IMR-90 (cell line): ENCODE measurements at regions not wholly inside any gene's neighbourhood (a gene's known extent, or its start where the extent isn't known, plus 50 kb on each side); places are given as distances from the start of the nearest gene placed in this dataset.

Experiments
- ATAC-seq: fragments of 200-7000 bp; cut with Tn5 transposase; 2 replicates; pipeline ENCODE4 v1.9.1; 2020; ENCODE audit warnings: low read depth, mild to moderate bottlenecking, moderate library complexity
- BruUV-seq: library from RNA; stranded (reverse); fragments of 400-500 nt; replicated peaks from 2 replicates; lab custom pipeline; 2021; lab: Mats Ljungman, UMichigan
- CTCF ChIA-PET: fragments of 300-600 bp; formaldehyde crosslinking; extraction: SDS; loops from one replicate; lab custom pipeline; 2021; ENCODE audit warnings: antibody characterized with exemption; lab: Yijun Ruan, JAX
- POLR2A ChIA-PET: fragments of 300-600 bp; sonication (Branson Sonifier 250); formaldehyde crosslinking; loops from one replicate; lab custom pipeline; 2022; ENCODE audit warnings: antibody characterized with exemption; ENCODE audit not compliant: unreplicated experiment; lab: Charles Lee
- DNase-seq: peaks from one replicate; pipeline ENCODE4 v3.0.0; 2013
- H2AFZ ChIP-seq: replicated peaks from 2 replicates; pipeline ENCODE3; 2013; ENCODE audit warnings: low read length, mild to moderate bottlenecking; ENCODE audit not compliant: poor library complexity
- H2AK5ac ChIP-seq: 2 replicates; pipeline ENCODE4 v1.6.1; 2013; ENCODE audit warnings: low read depth, low read length, inconsistent platforms
- H2AK9ac ChIP-seq: replicated peaks from 2 replicates; pipeline ENCODE3; 2013; ENCODE audit warnings: mild to moderate bottlenecking, low read depth, low read length, moderate library complexity; ENCODE audit not compliant: poor library complexity
- H2BK120ac ChIP-seq: 2 replicates; pipeline ENCODE4 v1.6.1; 2013; ENCODE audit warnings: low read depth, low read length, inconsistent platforms
- H2BK15ac ChIP-seq: 3 replicates; pipeline ENCODE4 v1.6.1; 2013; ENCODE audit warnings: low read depth, low read length, inconsistent platforms
- H2BK20ac ChIP-seq: 2 replicates; pipeline ENCODE4 v1.6.1; 2013; ENCODE audit warnings: low read depth, mild to moderate bottlenecking, inconsistent platforms, low read length, moderate library complexity
- H2BK5ac ChIP-seq: 2 replicates; pipeline ENCODE4 v1.6.1; 2013; ENCODE audit warnings: mild to moderate bottlenecking, low read depth, low read length, inconsistent platforms; ENCODE audit not compliant: poor library complexity, severe bottlenecking
- H3K14ac ChIP-seq: replicated peaks from 2 replicates; pipeline ENCODE4 v1.6.1; 2013; ENCODE audit warnings: low read depth, low read length, inconsistent platforms
- H3K18ac ChIP-seq: 2 replicates; pipeline ENCODE4 v1.6.1; 2013; ENCODE audit warnings: low read depth, low read length, control low read depth
- H3K23ac ChIP-seq: 2 replicates; pipeline ENCODE4 v1.6.1; 2013; ENCODE audit warnings: low read depth, low read length, inconsistent platforms
- H3K27ac ChIP-seq: 2 replicates; pipeline ENCODE4 v1.5.1; 2013; ENCODE audit warnings: mild to moderate bottlenecking, control low read depth, low read length; ENCODE audit not compliant: insufficient read depth
- H3K27me3 ChIP-seq: 2 replicates; pipeline ENCODE4 v1.6.1; 2013; ENCODE audit warnings: low read length; ENCODE audit not compliant: control insufficient read depth, insufficient read depth
- H3K36me3 ChIP-seq: 2 replicates; pipeline ENCODE4 v1.6.1; 2013; ENCODE audit warnings: low read length, mixed read lengths; ENCODE audit not compliant: control insufficient read depth, insufficient read depth
- H3K4ac ChIP-seq: 2 replicates; pipeline ENCODE4 v1.6.1; 2013; ENCODE audit warnings: low read depth, low read length, inconsistent platforms
- H3K4me1 ChIP-seq: 2 replicates; pipeline ENCODE4 v1.6.1; 2013; ENCODE audit warnings: low read length, mixed read lengths; ENCODE audit not compliant: control insufficient read depth, insufficient read depth
- H3K4me2 ChIP-seq: 2 replicates; pipeline ENCODE4 v1.6.1; 2013; ENCODE audit warnings: low read depth, mild to moderate bottlenecking, control low read depth, low read length, moderate library complexity
- H3K4me3 ChIP-seq: 2 replicates; pipeline ENCODE4 v1.5.1; 2013; ENCODE audit warnings: low read depth, mild to moderate bottlenecking, control low read depth, low read length, moderate library complexity; ENCODE audit not compliant: insufficient read depth
- H3K56ac ChIP-seq: 2 replicates; pipeline ENCODE4 v1.6.1; 2013; ENCODE audit warnings: low read length, inconsistent platforms; ENCODE audit not compliant: insufficient read depth; ENCODE audit errors: extremely low read depth
- H3K79me1 ChIP-seq, 2 experiments: 2 replicates each; pipeline ENCODE4 v1.6.1; 2013; ENCODE audit warnings: low read length in 2 of 2, inconsistent platforms in 1 of 2, low read depth in 1 of 2
- H3K9ac ChIP-seq: 2 replicates; pipeline ENCODE4 v1.6.1; 2013; ENCODE audit warnings: low read depth, low read length, control low read depth
- H3K9me1 ChIP-seq: 2 replicates; pipeline ENCODE4 v1.6.1; 2013; ENCODE audit warnings: low read length, inconsistent platforms; ENCODE audit not compliant: insufficient read depth
- H3K9me3 ChIP-seq: 2 replicates; pipeline ENCODE4 v1.6.1; 2013; ENCODE audit warnings: low read length; ENCODE audit not compliant: control insufficient read depth, insufficient read depth
- H4K20me1 ChIP-seq: 2 replicates; pipeline ENCODE4 v1.6.1; 2013; ENCODE audit warnings: low read length, inconsistent platforms; ENCODE audit not compliant: insufficient read depth
- H4K5ac ChIP-seq: 2 replicates; pipeline ENCODE4 v1.6.1; 2013; ENCODE audit warnings: mild to moderate bottlenecking, low read depth, low read length, control low read depth
- H4K8ac ChIP-seq, 2 experiments: 2 replicates each; pipeline ENCODE4 v1.6.1; 2013; ENCODE audit warnings: low read depth in 2 of 2, low read length in 2 of 2, control low read depth in 1 of 2, inconsistent platforms in 1 of 2
- H4K91ac ChIP-seq: 2 replicates; pipeline ENCODE4 v1.6.1; 2013; ENCODE audit warnings: low read depth, low read length, inconsistent platforms; ENCODE audit not compliant: insufficient read depth
- BHLHE40 ChIP-seq: fragments of 150-350 bp; IDR thresholded peaks from 2 replicates; pipeline ENCODE4 v1.6.1; 2016; ENCODE audit warnings: mild to moderate bottlenecking, low read depth, low read length
- CEBPB ChIP-seq: IDR thresholded peaks from 2 replicates; pipeline ENCODE4 v1.6.1; 2012; ENCODE audit warnings: low read depth, low read length, improper control_type of control experiment
- CHD1 ChIP-seq: IDR thresholded peaks from 2 replicates; pipeline ENCODE4 v1.6.1; 2012; ENCODE audit warnings: low read depth, low read length, improper control_type of control experiment
- CTCF ChIP-seq: conservative IDR thresholded peaks from 2 replicates; pipeline ENCODE4 v1.5.1; 2012; ENCODE audit warnings: mild to moderate bottlenecking, low read depth, low read length, improper control_type of control experiment
- ELK1 ChIP-seq: fragments of 150-350 bp; IDR thresholded peaks from 2 replicates; pipeline ENCODE4 v1.6.1; 2016; ENCODE audit warnings: low read depth, mild to moderate bottlenecking, low read length, moderate library complexity, borderline replicate concordance
- FOS ChIP-seq: fragments of 150-350 bp; IDR thresholded peaks from 2 replicates; pipeline ENCODE4 v1.6.1; 2016; ENCODE audit warnings: low read depth, low read length
- MAFK ChIP-seq: IDR thresholded peaks from 2 replicates; pipeline ENCODE4 v1.6.1; 2012; ENCODE audit warnings: low read depth, low read length, improper control_type of control experiment
- MAZ ChIP-seq: IDR thresholded peaks from 2 replicates; pipeline ENCODE4 v1.6.1; 2012; ENCODE audit warnings: low read depth, mild to moderate bottlenecking, low read length, improper control_type of control experiment, moderate library complexity, borderline replicate concordance
- MXI1 ChIP-seq: IDR thresholded peaks from 2 replicates; pipeline ENCODE4 v1.6.1; 2012; ENCODE audit warnings: low read depth, mild to moderate bottlenecking, low read length, moderate library complexity, borderline replicate concordance
- NFE2L2 ChIP-seq: fragments of 150-350 bp; IDR thresholded peaks from 2 replicates; pipeline ENCODE4 v1.6.1; 2016; ENCODE audit warnings: low read depth, mild to moderate bottlenecking, low read length
- POLR2A ChIP-seq: IDR thresholded peaks from 2 replicates; pipeline ENCODE4 v1.6.1; 2012; ENCODE audit warnings: mild to moderate bottlenecking, low read depth, low read length
- RAD21 ChIP-seq: IDR thresholded peaks from 2 replicates; pipeline ENCODE4 v1.6.1; 2012; ENCODE audit warnings: low read length, improper control_type of control experiment
- RCOR1 ChIP-seq: IDR thresholded peaks from 2 replicates; pipeline ENCODE4 v1.6.1; 2012; ENCODE audit warnings: mild to moderate bottlenecking, low read length, improper control_type of control experiment; ENCODE audit not compliant: insufficient replicate concordance
- RFX5 ChIP-seq: IDR thresholded peaks from 2 replicates; pipeline ENCODE4 v1.8.0; 2012; ENCODE audit warnings: low read depth, mild to moderate bottlenecking, low read length, moderate library complexity
- SMC3 ChIP-seq: fragments of 150-350 bp; IDR thresholded peaks from 2 replicates; pipeline ENCODE4 v1.6.1; 2016; ENCODE audit warnings: low read depth, mild to moderate bottlenecking, antibody characterized with exemption, low read length, moderate library complexity
- WGBS, 2 experiments: methylation state at CpG; one replicate each; pipeline versions ENCODE4 v1.1.5 to v1.1.7; 2013; ENCODE audit warnings: missing lambda C conversion rate in 2 of 2; ENCODE audit not compliant: insufficient read length in 1 of 2; ENCODE audit errors: extremely low coverage in 2 of 2; 5-methylcytosine and 5-hydroxymethylcytosine counted together
- dilution Hi-C: fragments of 300-500 bp; cut with HindIII; formaldehyde crosslinking; loops from one replicate; pipeline ENCODE4 v1.14.3; 2018; ENCODE audit warnings: low sequenced_read_pairs; ENCODE audit not compliant: unreplicated experiment
- in situ Hi-C: fragments of 300-500 bp; cut with MboI; formaldehyde crosslinking; loops from 3 replicates; pipeline ENCODE4 v1.14.3; 2019; ENCODE audit warnings: low sequenced_read_pairs, inconsistent platforms, mixed read lengths
- intact Hi-C: fragments of 100-400 bp; cut with micrococcal nuclease; formaldehyde crosslinking; loops from 2 replicates; pipeline ENCODE4 v1.10.0; 2022

DNA sequence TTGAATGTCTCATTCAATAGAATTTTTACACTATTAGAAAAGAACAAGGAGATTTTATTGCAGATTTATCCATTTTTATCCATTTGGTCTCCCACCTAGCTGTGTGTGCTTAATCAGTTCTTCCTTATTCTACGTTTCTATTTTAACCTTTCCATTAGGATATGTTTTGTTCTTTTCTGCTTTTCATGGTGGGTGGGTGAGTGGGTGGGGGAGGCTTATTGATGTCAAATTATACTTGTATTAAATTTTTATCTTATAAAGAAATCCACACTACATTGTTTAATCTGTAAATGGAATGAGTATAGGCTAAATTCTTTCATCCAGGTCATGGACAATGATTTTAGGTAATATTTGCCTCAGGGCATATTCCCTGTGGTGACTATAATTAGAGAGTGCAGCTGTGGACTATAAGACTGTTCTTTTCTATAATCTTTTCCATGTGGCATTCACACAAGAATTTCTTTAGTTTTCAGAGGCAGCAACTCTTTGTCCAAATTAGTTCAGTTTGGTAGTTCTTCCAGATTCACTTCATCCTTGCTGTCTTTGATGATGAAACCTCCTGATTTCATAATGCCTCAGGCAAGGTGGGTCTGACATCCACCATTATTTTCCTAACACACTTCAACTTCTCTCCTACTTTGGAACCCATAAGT lies 2451.8 kb downstream of the PCDH7 start:
- no peak overlapping the region for H4K8ac ChIP-seq
- no peak overlapping the region for H3K56ac ChIP-seq
- H3K27me3 ChIP-seq: no peaks in the 10 kb centered on the region
- no peak overlapping the region for H4K5ac ChIP-seq
- intact Hi-C loops (no loop called here), dilution Hi-C loops (no loop called here), in situ Hi-C loops (no loop called here)
- H3K4ac ChIP-seq: no peak overlapping the region
- ChIA-PET POLR2A (no interaction called here), CTCF (no interaction called here)
- no TSS peak for BruUV-seq
- DNase-seq: no peak
- no peak overlapping the region for H3K23ac ChIP-seq
- H2AK5ac ChIP-seq: no peak overlapping the region
- no peak overlapping the region for H2AK9ac ChIP-seq
- H3K4me2 ChIP-seq: no peak overlapping the region
- H3K79me1 ChIP-seq: no peaks in the 10 kb centered on the region
- no peak overlapping the region for H2BK5ac ChIP-seq
- H3K9ac ChIP-seq: no peak overlapping the region
- no peaks in the 10 kb centered on the region for H3K9me3 ChIP-seq
- no peak overlapping the region for H4K91ac ChIP-seq
- no peak overlapping the region for H3K27ac ChIP-seq
- H3K4me1 ChIP-seq: no peaks in the 10 kb centered on the region
- H2AFZ ChIP-seq: no peak overlapping the region
- H4K20me1 ChIP-seq: no peaks in the 10 kb centered on the region
- TF ChIP-seq CHD1 (no peak), MXI1 (no peak), NFE2L2 (no peak), RCOR1 (no peak), RAD21 (no peak), CTCF (no peak), MAFK (no peak), ELK1 (no peak), RFX5 (no peak), BHLHE40 (no peak), POLR2A (no peak), SMC3 (no peak), FOS (no peak), MAZ (no peak), CEBPB (no peak)
- H2BK15ac ChIP-seq: no peak overlapping the region
- H3K9me1 ChIP-seq: no peaks in the 10 kb centered on the region
- H3K18ac ChIP-seq: no peak overlapping the region
- no peak overlapping the region for H3K4me3 ChIP-seq
- no peaks in the 10 kb centered on the region for H3K36me3 ChIP-seq
- ATAC-seq: no peak
- WGBS, 2 experiments: no CpG with 5 or more reads among the region's 1 CpG
- no peak overlapping the region for H2BK120ac ChIP-seq
- H2BK20ac ChIP-seq: no peak overlapping the region
- H3K14ac ChIP-seq: no peak overlapping the region
